M059J (cell line): ENCODE measurements at regions not wholly inside any gene's neighbourhood (a gene's known extent, or its start where the extent isn't known, plus 50 kb on each side); places are given as distances from the start of the nearest gene placed in this dataset.

Source experiments
- DNase-seq: peaks from one replicate; pipeline ENCODE4 v3.0.0-alpha.2; 2012; ENCODE audit warnings: low read depth

GRCh38 chr7:26458466-26459145 is 166.9 kb downstream of the SNX10 start:
- no peak for DNase-seq

DNA sequence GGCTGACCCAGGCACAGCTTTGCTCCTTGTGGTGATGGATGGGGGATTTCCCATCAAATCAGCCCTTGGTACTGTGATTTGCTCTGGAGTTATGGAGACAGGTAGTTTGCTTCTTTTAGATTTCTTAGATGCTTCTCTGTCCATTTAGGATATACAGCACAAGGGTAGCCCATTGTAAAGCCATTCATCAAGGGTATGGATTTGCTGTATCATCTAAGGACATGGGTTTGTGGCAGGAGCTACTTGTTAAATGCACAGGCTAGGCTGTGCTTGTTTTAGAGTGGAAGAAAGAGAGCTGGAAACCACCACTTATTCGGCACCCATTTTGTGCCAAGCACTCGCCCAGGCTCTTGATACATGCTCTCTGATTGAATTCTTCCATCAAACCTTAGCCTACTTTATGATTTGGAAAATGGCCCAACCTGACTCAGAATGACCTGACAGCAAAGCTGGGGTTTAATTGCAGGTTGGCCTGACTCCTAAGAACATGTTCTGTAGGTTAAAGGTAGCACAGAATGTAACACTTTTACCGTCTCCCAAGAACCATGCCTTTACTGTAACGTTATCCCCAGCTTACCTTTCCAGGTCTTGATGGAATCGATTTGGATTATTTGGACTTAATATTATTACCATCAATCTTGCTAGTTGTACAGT is 168.0 kb downstream of the SNX10 start:
- no peak for DNase-seq

- DNase-seq, result no peak
These were observed 168.9 kb downstream of the SNX10 start for GRCh38 chr7:26460351-26461085.

GRCh38 chr7:26461518-26461917 is 169.9 kb downstream of the SNX10 start:
- no peak for DNase-seq

GRCh38 chr7:26466007-26466406 is 174.3 kb downstream of the SNX10 start:
- DNase-seq, result no peak

DNA sequence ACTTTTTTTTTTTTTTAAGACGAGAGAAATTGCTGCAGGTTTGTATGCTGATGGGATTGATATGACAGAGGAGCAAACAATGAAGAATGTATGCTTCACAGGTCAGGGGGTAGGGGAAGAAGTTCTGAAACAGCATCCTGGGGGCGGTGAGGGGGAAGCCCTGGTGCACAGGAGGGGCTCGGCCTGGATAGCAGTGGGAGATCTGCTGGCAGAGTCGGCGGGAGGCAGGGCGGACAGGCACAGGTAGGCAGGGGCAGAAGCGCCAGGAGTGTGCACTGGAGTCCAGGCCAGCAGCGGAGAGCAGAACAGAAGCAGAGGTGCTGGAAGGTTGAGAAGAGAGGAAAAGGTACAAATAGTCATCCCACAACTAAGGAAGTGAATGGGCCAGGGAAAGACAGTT is 175.4 kb downstream of the SNX10 start:
- DNase-seq, result no peak

DNA sequence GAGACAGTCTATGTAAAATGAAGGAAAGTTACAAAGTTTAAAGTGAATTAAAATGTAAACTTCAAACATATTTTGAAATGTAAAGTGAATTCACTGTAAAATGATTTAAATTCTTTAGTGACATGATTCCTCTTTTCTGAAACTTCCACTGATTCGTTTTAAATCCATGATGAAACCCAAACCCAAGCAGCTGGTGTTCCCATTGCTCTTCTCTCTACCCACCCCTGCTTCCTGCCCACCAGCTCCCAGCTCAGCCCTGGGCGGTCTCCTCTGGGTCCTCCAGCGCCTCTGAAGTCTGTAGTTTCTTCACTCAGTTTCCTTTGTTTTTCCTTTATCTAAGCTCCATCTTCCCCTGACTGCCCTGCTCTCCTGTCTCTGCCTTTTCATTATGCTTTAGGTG is 175.9 kb downstream of the SNX10 start:
- no peak for DNase-seq

DNA sequence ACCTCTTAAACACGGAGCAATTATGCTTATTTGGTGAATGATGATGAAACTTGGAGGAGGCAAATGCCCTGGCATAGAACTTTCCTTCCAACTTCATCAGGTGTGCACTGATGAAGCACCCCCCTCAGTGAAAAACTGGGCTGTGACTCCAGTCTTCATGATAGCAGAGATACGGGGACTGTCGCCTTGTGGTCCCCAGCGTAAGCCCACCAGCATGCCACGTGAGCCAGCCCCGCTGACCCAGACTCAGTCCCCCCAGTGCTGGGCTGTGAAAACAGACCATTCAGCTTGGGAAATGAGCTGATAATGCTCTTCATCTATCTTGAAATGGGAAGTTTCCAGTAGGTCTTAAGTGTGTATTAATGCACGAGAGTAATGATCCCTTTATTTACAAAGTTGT is 177.0 kb downstream of the SNX10 start:
- no peak for DNase-seq

- no peak for DNase-seq
These were observed 177.5 kb downstream of the SNX10 start for GRCh38 chr7:26469188-26469587.

GRCh38 chr7:26470691-26471090 is 179.0 kb downstream of the SNX10 start:
- DNase-seq, result no peak

GRCh38 chr7:26471306-26472075 is 179.8 kb downstream of the SNX10 start:
- no peak for DNase-seq

GRCh38 chr7:26472971-26473370 is 181.3 kb downstream of the SNX10 start:
- no peak for DNase-seq

- no peak for DNase-seq
These were observed 184.6 kb downstream of the SNX10 start for GRCh38 chr7:26476271-26476670.

DNA sequence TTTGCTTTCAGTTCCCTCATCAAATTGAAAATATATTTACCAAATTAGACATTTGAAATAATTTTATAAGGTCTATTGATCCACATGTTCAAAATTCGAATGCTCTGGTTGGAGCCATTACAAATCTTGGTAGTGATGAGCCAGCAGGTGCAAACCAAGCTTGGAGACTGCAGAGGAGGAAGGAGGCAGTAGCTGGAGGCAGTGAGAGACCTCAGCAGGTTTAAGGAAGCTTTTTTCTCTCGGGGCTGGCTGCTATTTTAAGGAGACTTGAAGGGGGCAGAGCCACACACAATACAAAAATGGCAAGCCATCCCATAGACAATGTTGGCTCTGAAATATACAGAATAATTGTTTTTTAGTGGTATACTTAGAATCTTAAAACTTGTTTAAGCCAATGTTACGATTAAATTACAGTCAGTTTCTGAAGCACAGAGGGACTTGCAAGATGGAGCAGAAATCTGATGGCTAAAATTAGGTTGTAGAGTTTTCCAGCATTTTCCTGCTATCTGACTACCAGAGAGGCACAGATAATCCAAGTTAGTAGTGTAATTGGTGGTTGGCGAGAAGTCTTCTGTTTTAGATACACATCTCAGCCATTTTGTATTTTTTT is 185.8 kb downstream of the SNX10 start:
- DNase-seq, result no peak

- DNase-seq, result no peak
These were observed 186.9 kb downstream of the SNX10 start for GRCh38 chr7:26478550-26478949.

DNA sequence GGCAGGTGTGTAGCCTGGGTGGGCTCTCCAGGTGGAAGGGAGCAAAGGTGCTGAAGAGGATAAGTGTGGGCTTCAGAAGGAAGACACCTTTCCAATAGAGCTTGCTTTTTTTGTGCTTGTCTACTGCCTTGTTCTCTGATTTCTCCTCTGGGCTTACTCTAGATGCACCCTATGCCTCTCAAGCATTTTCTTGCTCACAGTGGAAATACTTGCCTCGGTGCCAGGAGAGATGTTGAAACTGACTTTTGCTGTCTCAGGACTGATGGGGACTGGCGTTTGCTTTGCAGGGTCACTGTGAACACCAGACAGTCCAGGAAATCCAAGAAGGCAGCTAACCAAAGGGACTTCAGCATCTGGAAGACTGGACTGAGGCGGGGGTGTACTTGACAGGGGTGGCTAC is 187.9 kb downstream of the SNX10 start:
- no peak for DNase-seq

GRCh38 chr7:26480156-26480555 is 188.5 kb downstream of the SNX10 start:
- no peak for DNase-seq

DNA sequence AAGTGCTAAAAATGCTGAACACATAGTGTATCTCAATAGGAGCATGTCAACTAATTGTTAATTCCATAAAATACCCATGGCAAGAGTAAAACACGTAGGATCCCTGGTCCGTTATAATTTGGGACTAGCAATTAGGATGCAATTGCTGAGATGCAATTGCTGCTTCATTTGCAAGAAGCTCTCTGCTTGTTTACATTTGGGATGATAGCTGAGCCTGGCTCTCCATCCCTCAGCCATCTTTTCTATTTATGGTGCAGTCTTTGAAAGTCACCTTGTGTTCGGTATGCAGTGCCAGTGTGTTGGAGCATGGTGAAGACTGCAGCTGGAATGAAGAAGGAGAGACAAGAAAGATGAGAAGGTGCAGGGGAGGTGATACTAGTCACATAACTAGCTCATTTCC is 191.3 kb downstream of the SNX10 start:
- DNase-seq, result no peak

DNA sequence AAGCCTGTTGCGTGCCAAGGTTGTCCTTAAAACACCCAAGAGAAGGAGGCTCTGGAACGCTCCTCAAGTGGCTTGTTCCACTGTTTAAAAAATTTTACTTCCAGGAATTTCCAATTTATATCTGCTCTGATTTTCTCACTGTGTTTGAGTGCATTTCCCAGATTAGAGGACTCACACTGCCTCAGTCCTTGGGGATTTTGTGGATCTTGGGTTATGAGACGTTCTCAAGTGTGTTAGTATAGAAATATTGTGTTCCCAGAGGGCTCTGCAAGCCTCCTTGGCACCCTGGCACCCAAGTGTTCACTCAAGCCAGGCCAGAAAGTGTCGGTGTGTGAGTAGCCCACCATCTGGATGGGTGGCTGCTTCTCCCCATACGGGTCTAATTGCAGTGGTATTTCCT is 192.2 kb downstream of the SNX10 start:
- DNase-seq, result no peak

- DNase-seq, result peak; percentile 49
These were observed 193.8 kb downstream of the SNX10 start for GRCh38 chr7:26485367-26485934.

GRCh38 chr7:26486153-26486552 is 194.5 kb downstream of the SNX10 start:
- DNase-seq, result no peak
